Hepatocyte (in vitro differentiated cells): ENCODE measurements at regions not wholly inside any gene's neighbourhood (a gene's known extent, or its start where the extent isn't known, plus 50 kb on each side); places are given as distances from the start of the nearest gene placed in this dataset.

Source experiments
- DNase-seq: peaks from one replicate; pipeline ENCODE4 v3.0.0-alpha.2; 2016; ENCODE audit warnings: low spot score
- H2AFZ ChIP-seq: fragments of 200-600 bp; sonication (generic); 2 replicates; pipeline ENCODE4 v1.6.0; 2016; ENCODE audit warnings: antibody characterized with exemption, mild to moderate bottlenecking
- H3K27ac ChIP-seq: fragments of 200-600 bp; sonication (generic); 2 replicates; pipeline ENCODE4 v1.5.1; 2016; ENCODE audit warnings: mild to moderate bottlenecking
- H3K27me3 ChIP-seq: fragments of 200-600 bp; sonication (generic); 2 replicates; pipeline ENCODE4 v1.6.1; 2016
- H3K36me3 ChIP-seq: fragments of 200-600 bp; sonication (generic); replicated peaks from 2 replicates; pipeline ENCODE4 v1.5.1; 2016; ENCODE audit warnings: low read depth; ENCODE audit not compliant: insufficient read depth
- H3K4me1 ChIP-seq: fragments of 200-600 bp; sonication (generic); 2 replicates; pipeline ENCODE4 v1.5.1; 2016; ENCODE audit warnings: mild to moderate bottlenecking, moderate library complexity; ENCODE audit not compliant: insufficient read depth
- H3K4me2 ChIP-seq: fragments of 200-600 bp; sonication (generic); 2 replicates; pipeline ENCODE4 v1.6.0; 2016
- H3K4me3 ChIP-seq: fragments of 200-600 bp; sonication (generic); 2 replicates; pipeline ENCODE4 v1.5.1; 2016; ENCODE audit warnings: mild to moderate bottlenecking
- H3K79me2 ChIP-seq: fragments of 200-600 bp; sonication (generic); 2 replicates; pipeline ENCODE4 v1.6.0; 2017; ENCODE audit warnings: mild to moderate bottlenecking
- H3K9me2 ChIP-seq: fragments of 200-600 bp; sonication (generic); replicated peaks from 2 replicates; pipeline ENCODE4 v1.6.0; 2017; ENCODE audit warnings: mild to moderate bottlenecking; ENCODE audit not compliant: insufficient read depth
- H3K9me3 ChIP-seq: fragments of 200-600 bp; sonication (generic); 2 replicates; pipeline ENCODE4 v1.5.1; 2016; ENCODE audit warnings: low read depth, mild to moderate bottlenecking
- H4K20me1 ChIP-seq: fragments of 200-600 bp; sonication (generic); 2 replicates; pipeline ENCODE4 v1.6.0; 2016; ENCODE audit warnings: mild to moderate bottlenecking; ENCODE audit not compliant: insufficient read depth, poor library complexity, severe bottlenecking
- CTCF ChIP-seq: fragments of 200-600 bp; sonication (generic); IDR thresholded peaks from 2 replicates; pipeline ENCODE4 v1.5.1; 2016; ENCODE audit warnings: antibody characterized with exemption, mild to moderate bottlenecking; ENCODE audit not compliant: poor library complexity
- EZH2 ChIP-seq: fragments of 200-600 bp; sonication (generic); IDR thresholded peaks from 2 replicates; pipeline ENCODE4 v1.6.1; 2016; ENCODE audit warnings: antibody characterized with exemption, mild to moderate bottlenecking, borderline replicate concordance
- EZH2phosphoT487 ChIP-seq: fragments of 200-600 bp; sonication (generic); IDR thresholded peaks from one replicate; pipeline ENCODE4 v1.6.1; 2018; ENCODE audit warnings: antibody characterized with exemption, mild to moderate bottlenecking, low read depth, moderate library complexity; ENCODE audit not compliant: unreplicated experiment, severe bottlenecking
- WGBS: methylation state at CpG from one replicate; pipeline ENCODE4 v1.1.6; 2016; ENCODE audit warnings: low lambda C conversion rate; ENCODE audit errors: missing lambda C conversion rate; 5-methylcytosine and 5-hydroxymethylcytosine counted together

- Histone ChIP-seq H3K4me2 (no peak overlapping the region), H3K27ac (no peak overlapping the region), H3K4me3 (no peak overlapping the region), H2AFZ (no peak overlapping the region), H3K9me3 (no peaks in the 10 kb centered on the region), H3K4me1 (no peaks in the 10 kb centered on the region), H3K79me2 (no peaks in the 10 kb centered on the region), H3K27me3 (no peaks in the 10 kb centered on the region), H4K20me1 (no peaks in the 10 kb centered on the region), H3K9me2 (no peaks in the 10 kb centered on the region), H3K36me3 (no peaks in the 10 kb centered on the region)
- DNase-seq = no peak
- TF ChIP-seq EZH2 (no peak), CTCF (no peak), EZH2phosphoT487 (no peak)
Measured at GRCh38 chr14:40096968-40097367, 664.7 kb upstream of the FBXO33 start.

GRCh38 chr14:40093800-40094199 is 661.6 kb upstream of the FBXO33 start:
- 82% methylated on average over 1 of the region's 1 CpG for WGBS
- H2AFZ ChIP-seq = no peak overlapping the region
- no peaks in the 10 kb centered on the region for H3K79me2 ChIP-seq
- TF ChIP-seq CTCF (no peak), EZH2 (no peak), EZH2phosphoT487 (no peak)
- H3K4me1 ChIP-seq = no peaks in the 10 kb centered on the region
- no peak overlapping the region for H3K27ac ChIP-seq
- DNase-seq = no peak
- H3K36me3 ChIP-seq = no peaks in the 10 kb centered on the region
- H3K27me3 ChIP-seq = no peaks in the 10 kb centered on the region
- H3K9me2 ChIP-seq = no peaks in the 10 kb centered on the region
- H3K9me3 ChIP-seq = no peaks in the 10 kb centered on the region
- no peak overlapping the region for H3K4me3 ChIP-seq
- no peak overlapping the region for H3K4me2 ChIP-seq
- H4K20me1 ChIP-seq = no peaks in the 10 kb centered on the region

- Histone ChIP-seq H3K36me3 (no peaks in the 10 kb centered on the region), H3K9me2 (no peaks in the 10 kb centered on the region), H2AFZ (no peak overlapping the region), H3K4me1 (no peaks in the 10 kb centered on the region), H3K27ac (no peak overlapping the region), H3K27me3 (no peaks in the 10 kb centered on the region), H4K20me1 (no peaks in the 10 kb centered on the region), H3K9me3 (no peaks in the 10 kb centered on the region), H3K4me3 (no peak overlapping the region), H3K79me2 (no peaks in the 10 kb centered on the region), H3K4me2 (no peak overlapping the region)
- DNase-seq = no peak
- 96% methylated on average over 2 of the region's 2 CpGs for WGBS
- no peak for TF ChIP-seq CTCF
Measured at GRCh38 chr14:40074169-40074568, 641.9 kb upstream of the FBXO33 start.

DNA sequence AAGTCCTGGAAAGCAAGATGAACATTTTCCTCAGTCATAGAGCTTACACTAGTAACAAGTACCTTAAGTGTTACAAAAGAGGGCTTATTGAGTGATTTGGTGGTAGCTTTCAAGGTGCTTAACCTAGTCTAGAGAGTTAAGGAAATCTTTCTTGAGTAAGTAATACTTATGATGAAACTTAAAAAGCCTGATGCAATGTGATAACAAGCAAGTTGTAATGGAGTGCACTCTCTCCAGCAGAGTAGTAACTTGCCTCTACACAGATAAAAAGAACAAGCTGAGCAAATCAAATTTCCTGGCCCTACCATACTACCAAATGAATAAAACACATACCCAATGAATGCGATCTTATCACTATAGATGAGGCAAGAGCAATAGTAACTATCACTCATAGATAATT is 639.9 kb upstream of the FBXO33 start:
- H3K27ac ChIP-seq = no peak overlapping the region
- H2AFZ ChIP-seq = no peak overlapping the region
- H3K4me3 ChIP-seq = no peak overlapping the region
- 93% methylated on average over 1 of the region's 1 CpG for WGBS
- H3K27me3 ChIP-seq = no peaks in the 10 kb centered on the region
- H3K9me3 ChIP-seq = no peaks in the 10 kb centered on the region
- H3K79me2 ChIP-seq = no peaks in the 10 kb centered on the region
- no peaks in the 10 kb centered on the region for H3K4me1 ChIP-seq
- no peaks in the 10 kb centered on the region for H3K36me3 ChIP-seq
- H3K4me2 ChIP-seq = no peak overlapping the region
- H4K20me1 ChIP-seq = no peaks in the 10 kb centered on the region
- DNase-seq = no peak
- no peaks in the 10 kb centered on the region for H3K9me2 ChIP-seq
- no peak for TF ChIP-seq EZH2
- TF ChIP-seq EZH2phosphoT487 = no peak
- TF ChIP-seq CTCF = no peak
